Progenitor cell of endocrine pancreas (in vitro differentiated cells): ENCODE measurements at regions not wholly inside any gene's neighbourhood (a gene's known extent, or its start where the extent isn't known, plus 50 kb on each side); places are given as distances from the start of the nearest gene placed in this dataset.

Experiments
- DNase-seq: peaks from one replicate; pipeline ENCODE4 v3.0.0; 2021; ENCODE audit warnings: low spot score; ENCODE audit not compliant: unreplicated experiment
- H3K27ac Mint-ChIP-seq: 2 replicates; pipeline ENCODE4 v1.8.0; 2021; ENCODE audit warnings: mild to moderate bottlenecking, moderate library complexity, mixed read lengths
- H3K27me3 Mint-ChIP-seq: 2 replicates; pipeline ENCODE4 v1.8.0; 2021; ENCODE audit warnings: mixed read lengths
- H3K36me3 Mint-ChIP-seq: 2 replicates; pipeline ENCODE4 v1.8.0; 2022; ENCODE audit warnings: mixed read lengths; ENCODE audit not compliant: insufficient read depth
- H3K4me1 Mint-ChIP-seq: 2 replicates; pipeline ENCODE4 v1.8.0; 2021; ENCODE audit warnings: low read depth, mixed read lengths
- H3K4me3 Mint-ChIP-seq: 2 replicates; pipeline ENCODE4 v1.8.0; 2021; ENCODE audit warnings: low read depth, mild to moderate bottlenecking, moderate library complexity, mixed read lengths
- H3K9me3 Mint-ChIP-seq: 2 replicates; pipeline ENCODE4 v1.8.0; 2021; ENCODE audit warnings: low read depth, mixed read lengths
- CTCF ChIP-seq: fragments of 200-600 bp; sonication (generic); IDR thresholded peaks from one replicate; pipeline ENCODE4 v1.5.0; 2021; ENCODE audit warnings: antibody characterized with exemption, mild to moderate bottlenecking; ENCODE audit not compliant: unreplicated experiment

- Mint-ChIP-seq H3K27ac (no peak overlapping the region), H3K27me3 (no peaks in the 10 kb centered on the region), H3K4me3 (no peak overlapping the region), H3K4me1 (peaks cover 9% of the 10 kb centered on the region), H3K9me3 (no peaks in the 10 kb centered on the region), H3K36me3 (no peaks in the 10 kb centered on the region)
- TF ChIP-seq CTCF, result no peak
- DNase-seq, result no peak
These were observed 908.0 kb upstream of the ROBO1 start for GRCh38 chr3:80675790-80676189.

GRCh38 chr3:80668600-80669294 lies 900.9 kb upstream of the ROBO1 start:
- peaks cover 18% of the 10 kb centered on the region for H3K9me3 Mint-ChIP-seq
- H3K36me3 Mint-ChIP-seq, result peaks cover 5% of the 10 kb centered on the region
- no peak overlapping the region for H3K27ac Mint-ChIP-seq

DNA sequence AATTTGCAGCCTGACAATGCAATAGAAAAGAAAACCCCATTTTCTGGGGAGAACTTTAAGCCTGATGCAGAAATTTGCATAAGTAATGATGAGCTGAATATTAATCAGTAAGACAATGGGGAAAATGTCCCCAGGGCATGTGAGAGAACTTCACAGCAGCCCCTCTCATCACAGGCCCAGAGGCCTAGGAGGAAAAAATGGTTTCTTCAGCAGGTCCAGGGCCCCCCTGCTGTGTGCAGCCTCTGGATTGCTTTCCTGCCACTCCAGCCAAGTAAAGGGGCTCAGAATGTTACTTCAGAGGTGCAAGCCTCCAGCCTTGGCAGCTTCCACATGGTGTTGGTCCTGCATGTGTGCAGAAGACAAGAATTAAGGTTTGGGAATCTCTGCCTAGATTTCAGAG lies 900.3 kb upstream of the ROBO1 start:
- H3K27ac Mint-ChIP-seq, result no peak overlapping the region
- peaks cover 18% of the 10 kb centered on the region for H3K9me3 Mint-ChIP-seq
- no peaks in the 10 kb centered on the region for H3K27me3 Mint-ChIP-seq
- H3K4me3 Mint-ChIP-seq, result no peak overlapping the region
- DNase-seq, result no peak
- H3K36me3 Mint-ChIP-seq, result peaks cover 5% of the 10 kb centered on the region
- TF ChIP-seq CTCF, result no peak
- peaks cover 3% of the 10 kb centered on the region for H3K4me1 Mint-ChIP-seq

More at GRCh38 chr3:80668600-80669294, 900.9 kb upstream of the ROBO1 start:
- H3K4me1 Mint-ChIP-seq, result no peaks in the 10 kb centered on the region
- DNase-seq, result no peak
- TF ChIP-seq CTCF, result no peak
- H3K4me3 Mint-ChIP-seq, result no peak overlapping the region
- no peaks in the 10 kb centered on the region for H3K27me3 Mint-ChIP-seq

GRCh38 chr3:80663426-80663825 lies 895.6 kb upstream of the ROBO1 start:
- Mint-ChIP-seq H3K9me3 (peaks cover 20% of the 10 kb centered on the region), H3K27me3 (no peaks in the 10 kb centered on the region), H3K27ac (peak overlapping the region; percentile 56), H3K36me3 (peaks cover 3% of the 10 kb centered on the region), H3K4me1 (peaks cover 9% of the 10 kb centered on the region), H3K4me3 (no peak overlapping the region)
- no peak for TF ChIP-seq CTCF
- no peak for DNase-seq

GRCh38 chr3:80655216-80655615 lies 887.4 kb upstream of the ROBO1 start:
- DNase-seq, result no peak
- Mint-ChIP-seq H3K4me1 (no peaks in the 10 kb centered on the region), H3K27me3 (no peaks in the 10 kb centered on the region), H3K36me3 (peaks cover 2% of the 10 kb centered on the region), H3K27ac (no peak overlapping the region), H3K9me3 (peaks cover 16% of the 10 kb centered on the region), H3K4me3 (no peak overlapping the region)
- no peak for TF ChIP-seq CTCF
